DLD1 (cell line): ENCODE measurements at regions not wholly inside any gene's neighbourhood (a gene's known extent, or its start where the extent isn't known, plus 50 kb on each side); places are given as distances from the start of the nearest gene placed in this dataset.
"Not testable (repeated sequence)": the region's sequence is repeated elsewhere in the genome, so short reads cannot be mapped to it uniquely, and the experiment has no call there.

Source experiments
- in situ Hi-C: cut with HindIII; loops from 2 replicates; pipeline ENCODE4 v1.10.0; 2017; ENCODE audit warnings: low sequenced_read_pairs

GRCh38 chr16:26386096-26386495 lies 680.6 kb upstream of the C16orf82 start:
- in situ Hi-C loops, result no loop called here

GRCh38 chr16:26391833-26392232 lies 674.9 kb upstream of the C16orf82 start:
- in situ Hi-C loops, result no loop called here

GRCh38 chr16:26394409-26394808 lies 672.3 kb upstream of the C16orf82 start:
- in situ Hi-C loops, result no loop called here

- in situ Hi-C loops, result no loop called here
Observed at GRCh38 chr16:26395700-26396099, 671.0 kb upstream of the C16orf82 start.

- in situ Hi-C loops, result no loop called here
Observed at GRCh38 chr16:26396511-26397235, 670.1 kb upstream of the C16orf82 start.

GRCh38 chr16:26413780-26414179 lies 652.9 kb upstream of the C16orf82 start:
- in situ Hi-C loops, result no loop called here

- in situ Hi-C loops, result not testable (repeated sequence)
Observed at GRCh38 chr16:26419458-26419857, 647.3 kb upstream of the C16orf82 start.

- in situ Hi-C loops, result no loop called here
Observed at GRCh38 chr16:26430618-26431017, 636.1 kb upstream of the C16orf82 start.

GRCh38 chr16:26433807-26434206 lies 632.9 kb upstream of the C16orf82 start:
- in situ Hi-C loops, result no loop called here

- in situ Hi-C loops, result no loop called here
Observed at GRCh38 chr16:26441178-26441577, 625.5 kb upstream of the C16orf82 start.

- in situ Hi-C loops, result no loop called here
Observed at GRCh38 chr16:26442321-26442720, 624.4 kb upstream of the C16orf82 start.

GRCh38 chr16:26447570-26447969 lies 619.2 kb upstream of the C16orf82 start:
- in situ Hi-C loops, result no loop called here

- in situ Hi-C loops, result no loop called here
Observed at GRCh38 chr16:26453215-26453614, 613.5 kb upstream of the C16orf82 start.

GRCh38 chr16:26454102-26454501 lies 612.6 kb upstream of the C16orf82 start:
- in situ Hi-C loops, result no loop called here

GRCh38 chr16:26456074-26456473 lies 610.7 kb upstream of the C16orf82 start:
- in situ Hi-C loops, result no loop called here

- in situ Hi-C loops, result no loop called here
Observed at GRCh38 chr16:26457095-26457494, 609.6 kb upstream of the C16orf82 start.

- in situ Hi-C loops, result no loop called here
Observed at GRCh38 chr16:26457882-26458281, 608.8 kb upstream of the C16orf82 start.

- in situ Hi-C loops, result no loop called here
Observed at GRCh38 chr16:26464576-26465266, 602.0 kb upstream of the C16orf82 start.

GRCh38 chr16:26474405-26474804 lies 592.3 kb upstream of the C16orf82 start:
- in situ Hi-C loops, result not testable (repeated sequence)

- in situ Hi-C loops, result no loop called here
Observed at GRCh38 chr16:26475596-26475995, 591.1 kb upstream of the C16orf82 start.

- in situ Hi-C loops, result no loop called here
Observed at GRCh38 chr16:26491101-26491670, 575.5 kb upstream of the C16orf82 start.

GRCh38 chr16:26491962-26492361 lies 574.8 kb upstream of the C16orf82 start:
- in situ Hi-C loops, result no loop called here
